ENCODE measurements at regions not wholly inside any gene's neighbourhood (a gene's known extent, or its start where the extent isn't known, plus 50 kb on each side); places are given as distances from the start of the nearest gene placed in this dataset.

GRCh38 chr21:16347223-16347622 is 617.4 kb downstream of the USP25 start:
- H3K36me3 ChIP-seq: no peaks in the 10 kb centered on the region
- no peak for TF ChIP-seq CTCF (IDR thresholded peaks at IDR 0.05; ENCODE audit: low read depth, low read length)
- no peak for DNase-seq

DNA sequence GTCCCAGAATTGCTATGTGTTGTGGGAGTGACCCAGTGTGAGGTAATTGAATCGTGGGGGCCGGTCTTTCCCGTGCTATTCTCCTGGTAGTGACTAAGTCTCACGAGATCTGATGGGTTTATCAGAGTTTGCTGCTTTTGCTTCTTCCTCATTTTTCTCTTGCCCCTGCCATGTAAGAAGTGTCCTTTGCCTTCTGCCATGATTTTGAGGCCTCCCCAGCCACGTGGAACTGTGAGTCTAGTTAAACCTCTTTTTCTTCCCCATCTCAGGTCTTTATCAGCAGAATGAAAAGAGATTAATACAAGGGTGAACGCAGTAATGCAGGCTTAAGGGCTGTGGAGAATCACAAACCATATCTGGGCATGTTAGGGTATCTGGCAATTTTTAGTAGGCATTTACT is 624.0 kb downstream of the USP25 start:
- TF ChIP-seq CTCF (IDR thresholded peaks at IDR 0.05; ENCODE audit: low read depth, low read length): no peak
- Histone ChIP-seq H3K9me3 (no peaks in the 10 kb centered on the region), H3K4me3 (ENCODE audit: low read depth, low read length) (no peak overlapping the region), H3K36me3 (no peaks in the 10 kb centered on the region), H3K27me3 (no peaks in the 10 kb centered on the region), H3K4me1 (peaks cover 5% of the 10 kb centered on the region)
- no peak for DNase-seq

More at GRCh38 chr21:16347223-16347622, 617.4 kb downstream of the USP25 start:
- Histone ChIP-seq H3K9me3 (no peaks in the 10 kb centered on the region), H3K4me3 (ENCODE audit: low read depth, low read length) (no peak overlapping the region), H3K27me3 (no peaks in the 10 kb centered on the region), H3K4me1 (no peaks in the 10 kb centered on the region)

- Histone ChIP-seq H3K4me3 (ENCODE audit: low read depth, low read length) (no peak overlapping the region), H3K9me3 (no peaks in the 10 kb centered on the region), H3K27me3 (no peaks in the 10 kb centered on the region), H3K4me1 (peaks cover 5% of the 10 kb centered on the region), H3K36me3 (no peaks in the 10 kb centered on the region)
- no peak for TF ChIP-seq CTCF (IDR thresholded peaks at IDR 0.05; ENCODE audit: low read depth, low read length)
- DNase-seq: no peak
Observed at GRCh38 chr21:16357994-16358393, 628.2 kb downstream of the USP25 start.

DNA sequence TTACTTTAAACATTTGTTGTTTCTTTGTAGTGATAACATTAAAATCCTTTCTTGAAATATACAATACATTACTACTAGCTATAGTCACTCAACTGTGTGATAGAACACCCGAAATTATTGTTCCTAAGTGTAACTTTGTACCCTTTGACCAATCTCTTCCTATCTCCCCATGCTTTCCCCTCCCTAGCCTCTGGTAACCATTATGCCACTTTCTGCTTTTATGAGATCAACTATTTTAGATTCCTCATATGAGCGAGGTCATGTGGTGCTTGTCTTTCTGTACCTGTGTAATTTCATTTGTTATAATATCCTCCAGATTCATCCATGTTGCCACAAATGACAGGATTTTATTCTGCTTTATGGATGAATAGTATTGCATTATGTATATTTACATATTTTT is 629.0 kb downstream of the USP25 start:
- no peaks in the 10 kb centered on the region for H3K36me3 ChIP-seq
- no peaks in the 10 kb centered on the region for H3K9me3 ChIP-seq
- no peak for TF ChIP-seq CTCF (IDR thresholded peaks at IDR 0.05; ENCODE audit: low read depth, low read length)
- DNase-seq: no peak
- peaks cover 4% of the 10 kb centered on the region for H3K4me1 ChIP-seq
- no peaks in the 10 kb centered on the region for H3K27me3 ChIP-seq
- no peak overlapping the region for H3K4me3 ChIP-seq (ENCODE audit: low read depth, low read length)

GRCh38 chr21:16363100-16363499 is 633.3 kb downstream of the USP25 start:
- Histone ChIP-seq H3K9me3 (no peaks in the 10 kb centered on the region), H3K4me1 (no peaks in the 10 kb centered on the region; the same call in 1 of the 2 replicates), H3K27me3 (no peaks in the 10 kb centered on the region), H3K4me3 (ENCODE audit: low read depth, low read length) (no peak overlapping the region), H3K36me3 (no peaks in the 10 kb centered on the region)
- no peak for DNase-seq
- TF ChIP-seq CTCF (IDR thresholded peaks at IDR 0.05; ENCODE audit: low read depth, low read length): no peak

DNA sequence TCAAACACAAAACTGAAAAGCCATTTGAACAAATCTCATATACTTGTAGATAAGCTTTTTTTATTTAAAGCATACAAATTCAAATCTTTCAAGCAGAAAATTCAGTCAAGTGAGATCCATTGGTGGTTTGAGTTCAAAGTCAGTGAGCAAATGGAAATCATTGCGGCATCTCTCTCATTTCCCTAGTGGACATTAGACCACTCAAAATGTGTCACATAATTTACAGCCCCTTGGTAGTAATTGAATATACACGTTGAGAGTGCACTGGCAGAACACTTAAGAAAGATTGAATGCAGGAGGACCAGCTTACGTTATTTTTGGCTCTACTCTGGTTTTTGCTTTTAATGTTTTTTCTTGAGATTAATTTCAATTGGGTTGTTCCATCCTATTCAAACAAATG is 633.7 kb downstream of the USP25 start:
- no peak for DNase-seq
- Histone ChIP-seq H3K27me3 (no peaks in the 10 kb centered on the region), H3K36me3 (no peaks in the 10 kb centered on the region), H3K4me3 (ENCODE audit: low read depth, low read length) (no peak overlapping the region), H3K9me3 (no peaks in the 10 kb centered on the region), H3K4me1 (no peaks in the 10 kb centered on the region; the same call in 1 of the 2 replicates)
- TF ChIP-seq CTCF (IDR thresholded peaks at IDR 0.05; ENCODE audit: low read depth, low read length): no peak
